ENCODE measurements at regions not wholly inside any gene's neighbourhood (a gene's known extent, or its start where the extent isn't known, plus 50 kb on each side); places are given as distances from the start of the nearest gene placed in this dataset.

GRCh38 chr14:104295681-104296387 is 157.4 kb downstream of the KIF26A start:
- no peak for DNase-seq
- TF ChIP-seq POLR2A (IDR thresholded peaks at IDR 0.05; ENCODE audit: low read length): no peak
- no peak for TF ChIP-seq GATA1 (IDR thresholded peaks at IDR 0.05; ENCODE audit: low read depth, low read length)

- DNase-seq: no peak
- TF ChIP-seq GATA1 (IDR thresholded peaks at IDR 0.05; ENCODE audit: low read depth, low read length): no peak
- no peak for TF ChIP-seq POLR2A (IDR thresholded peaks at IDR 0.05; ENCODE audit: low read length)
Measured at GRCh38 chr14:104296388-104297312, 158.3 kb downstream of the KIF26A start.

GRCh38 chr14:104297313-104297704 is 158.9 kb downstream of the KIF26A start:
- TF ChIP-seq GATA1 (IDR thresholded peaks at IDR 0.05; ENCODE audit: low read depth, low read length) (no peak), POLR2A (IDR thresholded peaks at IDR 0.05; ENCODE audit: low read length) (no peak)
- DNase-seq: no peak

GRCh38 chr14:104297721-104298401 is 159.5 kb downstream of the KIF26A start:
- DNase-seq: no peak
- TF ChIP-seq GATA1 (IDR thresholded peaks at IDR 0.05; ENCODE audit: low read depth, low read length) (no peak), POLR2A (IDR thresholded peaks at IDR 0.05; ENCODE audit: low read length) (no peak)

GRCh38 chr14:104298458-104298857 is 160.1 kb downstream of the KIF26A start:
- TF ChIP-seq POLR2A (IDR thresholded peaks at IDR 0.05; ENCODE audit: low read length) (no peak), GATA1 (IDR thresholded peaks at IDR 0.05; ENCODE audit: low read depth, low read length) (no peak)
- DNase-seq: no peak

GRCh38 chr14:104299993-104300761 is 161.8 kb downstream of the KIF26A start:
- no peak for DNase-seq
- no peak for TF ChIP-seq POLR2A (IDR thresholded peaks at IDR 0.05; ENCODE audit: low read length)
- TF ChIP-seq GATA1 (IDR thresholded peaks at IDR 0.05; ENCODE audit: low read depth, low read length): no peak

- no peak for DNase-seq
- TF ChIP-seq POLR2A (IDR thresholded peaks at IDR 0.05; ENCODE audit: low read length) (no peak), GATA1 (IDR thresholded peaks at IDR 0.05; ENCODE audit: low read depth, low read length) (no peak)
Measured at GRCh38 chr14:104301731-104302460, 163.5 kb downstream of the KIF26A start.

GRCh38 chr14:104302794-104303405 is 164.5 kb downstream of the KIF26A start:
- TF ChIP-seq POLR2A (IDR thresholded peaks at IDR 0.05; ENCODE audit: low read length): no peak
- no peak for TF ChIP-seq GATA1 (IDR thresholded peaks at IDR 0.05; ENCODE audit: low read depth, low read length)
- no peak for DNase-seq

- TF ChIP-seq GATA1 (IDR thresholded peaks at IDR 0.05; ENCODE audit: low read depth, low read length) (no peak), POLR2A (IDR thresholded peaks at IDR 0.05; ENCODE audit: low read length) (no peak)
- DNase-seq: no peak
Measured at GRCh38 chr14:104303705-104304425, 165.5 kb downstream of the KIF26A start.

- no peak for DNase-seq
- TF ChIP-seq GATA1 (IDR thresholded peaks at IDR 0.05; ENCODE audit: low read depth, low read length): no peak
- TF ChIP-seq POLR2A (IDR thresholded peaks at IDR 0.05; ENCODE audit: low read length): no peak
Measured at GRCh38 chr14:104304451-104305351, 166.3 kb downstream of the KIF26A start.

Measured in erythroblast (primary cell).